HepG2 (cell line): ENCODE measurements at regions not wholly inside any gene's neighbourhood (a gene's known extent, or its start where the extent isn't known, plus 50 kb on each side); places are given as distances from the start of the nearest gene placed in this dataset.

Experiments used
- ATAC-seq: fragments of 200-7000 bp; cut with Tn5 transposase; 3 replicates; pipeline ENCODE4 v1.9.1; 2020; ENCODE audit warnings: mild to moderate bottlenecking, moderate library complexity
- BruUV-seq: library from RNA; stranded (reverse); fragments of 400-500 nt; replicated peaks from 2 replicates; lab custom pipeline; 2021; lab: Mats Ljungman, UMichigan
- CTCF ChIA-PET: fragments of 300-600 bp; formaldehyde crosslinking; extraction: SDS; loops from one replicate; lab custom pipeline; 2021; ENCODE audit warnings: low total read pairs, inconsistent platforms, low intra/inter-chr PET ratio; lab: Yijun Ruan, JAX
- POLR2A ChIA-PET: fragments of 350-600 bp; sonication (Branson Sonifier 250); formaldehyde crosslinking; loops from one replicate; lab custom pipeline; 2020; ENCODE audit warnings: antibody characterized with exemption, inconsistent platforms; lab: Yijun Ruan, JAX
- DNase-seq: peaks from one replicate; pipeline ENCODE4 v3.0.0-alpha.2; 2015; ENCODE audit warnings: low spot score
- FAIRE-seq: peaks from 3 replicates; lab custom pipeline; 2011; peaks lifted over from hg19 to GRCh38; lab: Jason Lieb, UNC
- H2AFZ ChIP-seq: one replicate; pipeline ENCODE4 v1.6.1; 2011; ENCODE audit warnings: low read length, inconsistent platforms
- H3K27ac ChIP-seq: fragments of 300-600 bp; 3 replicates; pipeline ENCODE4 v1.8.0; 2011; ENCODE audit warnings: mixed run types, mild to moderate bottlenecking, mixed read lengths, low read length, inconsistent platforms; ENCODE audit not compliant: insufficient read depth; ENCODE audit errors: extremely low read length
- H3K27me3 ChIP-seq, 2 experiments: fragments of 200-600 bp in 1 of 2; 2 replicates in 1 of 2; 3 replicates in 1 of 2; pipeline versions ENCODE4 v1.6.0 to v1.8.0; 2011; ENCODE audit warnings: low read length in 2 of 2, mild to moderate bottlenecking in 2 of 2, moderate library complexity in 2 of 2, inconsistent platforms in 1 of 2; ENCODE audit not compliant: insufficient read depth in 2 of 2, control insufficient read depth in 1 of 2
- H3K36me3 ChIP-seq, 2 experiments: fragments of 200-600 bp in 1 of 2; replicated peaks in 1 of 2; 2 replicates in 1 of 2; 3 replicates in 1 of 2; pipeline versions ENCODE4 v1.5.1 to v1.8.0; 2011; ENCODE audit warnings: low read length in 2 of 2, inconsistent platforms in 1 of 2; ENCODE audit not compliant: insufficient read depth in 2 of 2, control insufficient read depth in 1 of 2
- H3K4me1 ChIP-seq: 2 replicates; pipeline ENCODE4 v1.5.1; 2012; ENCODE audit warnings: low read length, inconsistent platforms; ENCODE audit not compliant: insufficient read depth
- H3K4me2 ChIP-seq: 2 replicates; pipeline ENCODE4 v1.6.0; 2011; ENCODE audit warnings: low read depth, low read length, inconsistent platforms
- H3K4me3 ChIP-seq, 3 experiments: fragments of 200-600 bp in 1 of 3; sonication (generic), shearing (Covaris generic) in 1 of 3; replicated peaks in 1 of 3; 2 replicates each; pipeline ENCODE4 v1.5.1; 2011 to 2016; ENCODE audit warnings: low read length in 3 of 3, inconsistent platforms in 2 of 3, low read depth in 2 of 3, mild to moderate bottlenecking in 2 of 3, control low read depth in 1 of 3, mixed read lengths in 1 of 3; ENCODE audit not compliant: insufficient read depth in 1 of 3
- H3K79me2 ChIP-seq: one replicate; pipeline ENCODE4 v1.6.1; 2011; ENCODE audit warnings: low read length, inconsistent platforms; ENCODE audit not compliant: insufficient read depth
- H3K9ac ChIP-seq: 2 replicates; pipeline ENCODE4 v1.6.0; 2011; ENCODE audit warnings: mild to moderate bottlenecking, low read depth, low read length, inconsistent platforms; ENCODE audit not compliant: insufficient read depth
- H3K9me3 ChIP-seq: 2 replicates; pipeline ENCODE4 v1.5.1; 2012; ENCODE audit warnings: mild to moderate bottlenecking, low read length
- H4K20me1 ChIP-seq: 2 replicates; pipeline ENCODE4 v1.6.0; 2011; ENCODE audit warnings: inconsistent platforms, mild to moderate bottlenecking, low read length, moderate library complexity; ENCODE audit not compliant: insufficient read depth
- CBX1 ChIP-seq: IDR thresholded peaks from one replicate; pipeline ENCODE4 v1.6.1; 2016; ENCODE audit warnings: antibody characterized with exemption, low read depth
- DMTF1 ChIP-seq: sonication (generic); formaldehyde crosslinking; IDR thresholded peaks from 2 replicates; pipeline ENCODE4 v1.4.0; 2020; ENCODE audit warnings: mild to moderate bottlenecking, missing genetic modification reagents
- HIC2 ChIP-seq: sonication (generic); formaldehyde crosslinking; IDR thresholded peaks from 2 replicates; pipeline ENCODE4 v1.9.0; 2022; ENCODE audit warnings: low read depth, missing genetic modification reagents
- TCF7L2 ChIP-seq: IDR thresholded peaks from 2 replicates; pipeline ENCODE4 v1.6.1; 2011; ENCODE audit warnings: mild to moderate bottlenecking, low read depth, low read length, moderate library complexity
- ZFP82 ChIP-seq: sonication (generic); formaldehyde crosslinking; IDR thresholded peaks from 2 replicates; pipeline ENCODE4 v1.5.1; 2020; ENCODE audit warnings: mild to moderate bottlenecking, missing genetic modification reagents, borderline replicate concordance
- ZNF510 ChIP-seq: sonication (generic); formaldehyde crosslinking; IDR thresholded peaks from 2 replicates; pipeline ENCODE4 v1.4.0; 2020; ENCODE audit warnings: low read depth, mild to moderate bottlenecking, missing genetic modification reagents
- ZNF564 ChIP-seq: sonication (generic); formaldehyde crosslinking; IDR thresholded peaks from 2 replicates; pipeline ENCODE4 v1.8.1; 2023; ENCODE audit warnings: mild to moderate bottlenecking, missing genetic modification reagents
- ZNF607 ChIP-seq: sonication (generic); formaldehyde crosslinking; IDR thresholded peaks from 2 replicates; pipeline ENCODE4 v1.5.1; 2020; ENCODE audit warnings: missing genetic modification reagents, mild to moderate bottlenecking, borderline replicate concordance
- ZNF691 ChIP-seq: sonication (generic); formaldehyde crosslinking; IDR thresholded peaks from 2 replicates; pipeline ENCODE4 v1.4.0; 2020; ENCODE audit warnings: missing genetic modification reagents, low read depth, mild to moderate bottlenecking, borderline replicate concordance
- ZZZ3 ChIP-seq: sonication (generic); formaldehyde crosslinking; IDR thresholded peaks from 2 replicates; pipeline ENCODE4 v1.4.0; 2020; ENCODE audit warnings: missing genetic modification reagents, mild to moderate bottlenecking, borderline replicate concordance
- WGBS: methylation state at CpG from one replicate; pipeline ENCODE4 v1.1.6; 2017; ENCODE audit warnings: low lambda C conversion rate; 5-methylcytosine and 5-hydroxymethylcytosine counted together
- in situ Hi-C: cut with HindIII; loops from 2 replicates; pipeline ENCODE4 v1.10.0; 2017; ENCODE audit warnings: low pct_unique_long_range_greater_than_20kb; ENCODE audit not compliant: extremely low pct_ligation_motif_present
- intact Hi-C: fragments of 100-400 bp; cut with micrococcal nuclease; formaldehyde crosslinking; loops from one replicate; pipeline ENCODE4 v1.10.0; 2022; ENCODE audit not compliant: unreplicated experiment

GRCh38 chr6:168915855-168916254, 337.8 kb downstream of the THBS2 start:
- no peaks in the 10 kb centered on the region for H4K20me1 ChIP-seq
- peaks cover 0 to 15% of the 10 kb centered on the region in 2 experiments; a peak in 2 of 5 replicates for H3K27me3 ChIP-seq
- no peak for FAIRE-seq
- H3K4me2 ChIP-seq: no peak overlapping the region
- H3K9me3 ChIP-seq: no peaks in the 10 kb centered on the region
- TF ChIP-seq ZNF607 (CRISPR knock-in tag) (no peak), ZNF691 (CRISPR knock-in tag) (no peak), ZFP82 (CRISPR knock-in tag) (no peak), HIC2 (CRISPR knock-in tag) (no peak), ZZZ3 (CRISPR knock-in tag) (no peak), DMTF1 (CRISPR knock-in tag) (no peak), TCF7L2 (no peak), CBX1 (no peak), ZNF510 (CRISPR knock-in tag) (no peak), ZNF564 (CRISPR knock-in tag) (no peak)
- TF ChIP-seq, all 625 proteins: peak for 0
- no peak overlapping the region for H2AFZ ChIP-seq
- H3K4me3 ChIP-seq: no peak overlapping the region
- WGBS: 21% methylated on average over 4 of the region's 4 CpGs
- ChIA-PET CTCF (no interaction called here), POLR2A (no interaction called here)
- DNase-seq (no peak), ATAC-seq (no peak)
- H3K79me2 ChIP-seq: no peaks in the 10 kb centered on the region
- intact Hi-C loops: no loop called here
- H3K9ac ChIP-seq: no peak overlapping the region
- BruUV-seq: no TSS peak
- H3K36me3 ChIP-seq: no peaks in the 10 kb centered on the region
- H3K4me1 ChIP-seq: peaks cover 8% of the 10 kb centered on the region; the same call in 1 of the 2 replicates
- no peak overlapping the region for H3K27ac ChIP-seq
- in situ Hi-C loops: no loop called here
